DND-41 (cell line): ENCODE measurements at regions not wholly inside any gene's neighbourhood (a gene's known extent, or its start where the extent isn't known, plus 50 kb on each side); places are given as distances from the start of the nearest gene placed in this dataset.
"Not testable (repeated sequence)": the region's sequence is repeated elsewhere in the genome, so short reads cannot be mapped to it uniquely, and the experiment has no call there.

Source experiments
- ATAC-seq: fragments of 200-7000 bp; cut with Tn5 transposase; 3 replicates; pipeline ENCODE4 v1.9.1; 2021; ENCODE audit warnings: low read depth; ENCODE audit not compliant: insufficient read depth
- DNase-seq: peaks from one replicate; pipeline ENCODE4 v3.0.0-alpha.2; 2020
- H2AFZ ChIP-seq: 2 replicates; pipeline ENCODE4 v1.6.0; 2012; ENCODE audit warnings: low read depth, low read length
- H3K27ac ChIP-seq: 2 replicates; pipeline ENCODE4 v1.5.1; 2012; ENCODE audit warnings: low read length, inconsistent platforms
- H3K27me3 ChIP-seq: fragments of 200-600 bp; sonication (generic); 2 replicates; pipeline ENCODE4 v1.6.0; 2012; ENCODE audit warnings: low read length, mild to moderate bottlenecking, inconsistent platforms; ENCODE audit not compliant: insufficient read depth, poor library complexity
- H3K36me3 ChIP-seq: 2 replicates; pipeline ENCODE4 v1.5.1; 2012; ENCODE audit warnings: low read length, inconsistent platforms; ENCODE audit not compliant: insufficient read depth
- H3K4me1 ChIP-seq: 2 replicates; pipeline ENCODE4 v1.5.1; 2012; ENCODE audit warnings: mild to moderate bottlenecking, low read length; ENCODE audit not compliant: insufficient read depth
- H3K4me2 ChIP-seq: 2 replicates; pipeline ENCODE4 v1.6.0; 2012; ENCODE audit warnings: mild to moderate bottlenecking, moderate library complexity, low read length, inconsistent platforms; ENCODE audit not compliant: insufficient read depth
- H3K4me3 ChIP-seq, 2 experiments: fragments of 200-600 bp in 1 of 2; shearing (Covaris generic) in 1 of 2; 2 replicates each; pipeline ENCODE4 v1.5.1; 2012 to 2016; ENCODE audit warnings: inconsistent platforms in 2 of 2, low read length in 2 of 2, mild to moderate bottlenecking in 2 of 2, low read depth in 1 of 2, moderate library complexity in 1 of 2
- H3K79me2 ChIP-seq: 2 replicates; pipeline ENCODE4 v1.6.0; 2012; ENCODE audit warnings: low read length, inconsistent platforms; ENCODE audit not compliant: insufficient read depth
- H3K9ac ChIP-seq: 2 replicates; pipeline ENCODE4 v1.6.0; 2012; ENCODE audit warnings: low read depth, mild to moderate bottlenecking, inconsistent platforms, low read length, moderate library complexity
- H3K9me3 ChIP-seq: 2 replicates; pipeline ENCODE4 v1.5.1; 2012; ENCODE audit warnings: low read length, moderate library complexity, mild to moderate bottlenecking, inconsistent platforms; ENCODE audit not compliant: insufficient read depth, severe bottlenecking
- H4K20me1 ChIP-seq: 2 replicates; pipeline ENCODE4 v1.6.0; 2012; ENCODE audit warnings: low read length; ENCODE audit not compliant: insufficient read depth
- CTCF ChIP-seq: IDR thresholded peaks from 2 replicates; pipeline ENCODE4 v1.5.1; 2012; ENCODE audit warnings: borderline replicate concordance, low read length, moderate library complexity, mild to moderate bottlenecking; ENCODE audit not compliant: poor library complexity, severe bottlenecking; ENCODE audit errors: extremely low read depth
- EZH2 ChIP-seq: IDR thresholded peaks from 3 replicates; pipeline ENCODE4 v1.6.1; 2012; ENCODE audit warnings: borderline replicate concordance, low read depth, mild to moderate bottlenecking, moderate library complexity, low read length, inconsistent platforms; ENCODE audit not compliant: severe bottlenecking

- no peak for ATAC-seq
- Histone ChIP-seq H3K79me2 (no peaks in the 10 kb centered on the region), H3K27ac (no peak overlapping the region), H2AFZ (no peak overlapping the region), H3K4me2 (no peak overlapping the region), H3K4me1 (no peaks in the 10 kb centered on the region), H3K36me3 (no peaks in the 10 kb centered on the region), H3K9me3 (no peaks in the 10 kb centered on the region), H3K27me3 (no peaks in the 10 kb centered on the region), H3K4me3 (no peak overlapping the region), H4K20me1 (no peaks in the 10 kb centered on the region), H3K9ac (no peak overlapping the region)
- no peak for DNase-seq
- no peak for TF ChIP-seq EZH2
- no peak for TF ChIP-seq CTCF
Measured at GRCh38 chr21:31586118-31586517, 73.4 kb upstream of the SOD1 start.

GRCh38 chr21:31583937-31584336 is 75.6 kb upstream of the SOD1 start:
- not testable (repeated sequence) for H3K9ac ChIP-seq, H4K20me1 ChIP-seq, H3K4me2 ChIP-seq, H3K27ac ChIP-seq, H3K27me3 ChIP-seq, H2AFZ ChIP-seq, H3K9me3 ChIP-seq, H3K4me3 ChIP-seq, DNase-seq, H3K4me1 ChIP-seq, H3K79me2 ChIP-seq, ATAC-seq, H3K36me3 ChIP-seq

DNA sequence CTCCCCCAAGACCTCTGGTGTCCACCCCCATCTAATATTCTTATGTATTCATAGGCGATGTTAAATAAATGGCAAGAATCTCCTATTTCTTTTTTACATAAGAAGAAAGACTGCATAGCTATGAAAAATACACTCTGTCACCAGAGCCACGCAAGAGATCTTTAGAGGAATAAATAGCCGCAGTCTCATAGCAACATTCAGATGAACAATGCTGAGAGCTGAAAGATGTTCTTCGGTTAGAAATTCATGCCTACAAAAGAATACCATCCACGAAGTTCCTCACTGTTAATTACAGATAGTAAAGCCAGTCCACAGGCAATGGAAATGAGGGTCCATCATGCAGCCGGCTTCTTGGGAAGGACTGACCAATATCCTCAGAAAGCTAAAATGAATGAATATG is 76.0 kb upstream of the SOD1 start:
- H3K27me3 ChIP-seq, result no peaks in the 10 kb centered on the region
- no peaks in the 10 kb centered on the region for H3K79me2 ChIP-seq
- H3K9me3 ChIP-seq, result no peaks in the 10 kb centered on the region
- ATAC-seq, result no peak
- no peak overlapping the region for H3K4me3 ChIP-seq
- H4K20me1 ChIP-seq, result no peaks in the 10 kb centered on the region
- H3K4me2 ChIP-seq, result no peak overlapping the region
- H3K27ac ChIP-seq, result no peak overlapping the region
- no peak overlapping the region for H3K9ac ChIP-seq
- DNase-seq, result no peak
- no peaks in the 10 kb centered on the region for H3K4me1 ChIP-seq
- TF ChIP-seq EZH2 (no peak), CTCF (no peak)
- H2AFZ ChIP-seq, result no peak overlapping the region
- H3K36me3 ChIP-seq, result no peaks in the 10 kb centered on the region

- DNase-seq, result peak; percentile 81
- no peaks in the 10 kb centered on the region for H3K4me1 ChIP-seq
- no peaks in the 10 kb centered on the region for H3K36me3 ChIP-seq
- H3K4me2 ChIP-seq, result no peak overlapping the region
- H3K9ac ChIP-seq, result no peak overlapping the region
- ATAC-seq, result peak; percentile 97
- no peak overlapping the region for H3K27ac ChIP-seq
- H3K79me2 ChIP-seq, result no peaks in the 10 kb centered on the region
- H3K9me3 ChIP-seq, result no peaks in the 10 kb centered on the region
- H3K27me3 ChIP-seq, result no peaks in the 10 kb centered on the region
- no peak overlapping the region for H3K4me3 ChIP-seq
- TF ChIP-seq CTCF (peak; percentile 91), EZH2 (no peak)
- H4K20me1 ChIP-seq, result no peaks in the 10 kb centered on the region
- H2AFZ ChIP-seq, result no peak overlapping the region
Measured at GRCh38 chr21:31580866-31581276, 78.6 kb upstream of the SOD1 start.
